SIG-M5 treated with dmso at 0.1 percent for 504 hours (cell line): ENCODE measurements at regions not wholly inside any gene's neighbourhood (a gene's known extent, or its start where the extent isn't known, plus 50 kb on each side); places are given as distances from the start of the nearest gene placed in this dataset.

Source experiments
- DNase-seq: peaks from one replicate; lab custom pipeline; 2025; ENCODE audit not compliant: unreplicated experiment; lab: John Stamatoyannopoulos, UW

- no peak for DNase-seq
These were observed 54.1 kb downstream of the C1QL2 start for GRCh38 chr2:119104414-119104813.

- no peak for DNase-seq
These were observed 55.6 kb downstream of the C1QL2 start for GRCh38 chr2:119102964-119103363.

- DNase-seq, result no peak
These were observed 70.1 kb downstream of the C1QL2 start for GRCh38 chr2:119088416-119088815.

GRCh38 chr2:119086327-119086726 lies 72.2 kb downstream of the C1QL2 start:
- no peak for DNase-seq

GRCh38 chr2:119085613-119086012 lies 72.9 kb downstream of the C1QL2 start:
- no peak for DNase-seq

GRCh38 chr2:119083416-119083815 lies 75.1 kb downstream of the C1QL2 start:
- DNase-seq, result no peak

- no peak for DNase-seq
These were observed 75.6 kb downstream of the C1QL2 start for GRCh38 chr2:119082821-119083400.

GRCh38 chr2:119078796-119079195 lies 79.8 kb downstream of the C1QL2 start:
- DNase-seq, result no peak

- no peak for DNase-seq
These were observed 81.8 kb downstream of the C1QL2 start for GRCh38 chr2:119076713-119077112.

GRCh38 chr2:119073213-119073612 lies 85.3 kb downstream of the C1QL2 start:
- DNase-seq, result no peak

- no peak for DNase-seq
These were observed 87.1 kb downstream of the C1QL2 start for GRCh38 chr2:119071476-119071875.

GRCh38 chr2:119069781-119070180 lies 88.8 kb downstream of the C1QL2 start:
- no peak for DNase-seq

GRCh38 chr2:119068154-119068725 lies 90.3 kb downstream of the C1QL2 start:
- no peak for DNase-seq

- DNase-seq, result no peak
These were observed 92.2 kb downstream of the C1QL2 start for GRCh38 chr2:119066272-119066804.

- DNase-seq, result no peak
These were observed 93.4 kb downstream of the C1QL2 start for GRCh38 chr2:119065146-119065545.

GRCh38 chr2:119064567-119064966 lies 94.0 kb downstream of the C1QL2 start:
- DNase-seq, result peak; percentile 22

GRCh38 chr2:119063177-119063576 lies 95.4 kb downstream of the C1QL2 start:
- no peak for DNase-seq

GRCh38 chr2:119062652-119063051 lies 95.9 kb downstream of the C1QL2 start:
- no peak for DNase-seq

GRCh38 chr2:119062179-119062578 lies 96.4 kb downstream of the C1QL2 start:
- no peak for DNase-seq

- DNase-seq, result no peak
These were observed 98.6 kb downstream of the C1QL2 start for GRCh38 chr2:119059940-119060339.

GRCh38 chr2:119059287-119059686 lies 99.3 kb downstream of the C1QL2 start:
- DNase-seq, result no peak

GRCh38 chr2:119053700-119054436 lies 104.7 kb downstream of the C1QL2 start:
- DNase-seq, result no peak
